Gastrocnemius medialis (tissue), 4 donors: ENCODE measurements at regions not wholly inside any gene's neighbourhood (a gene's known extent, or its start where the extent isn't known, plus 50 kb on each side); places are given as distances from the start of the nearest gene placed in this dataset.
"Not testable (repeated sequence)": the region's sequence is repeated elsewhere in the genome, so short reads cannot be mapped to it uniquely, and the experiment has no call there.

Experiments used
- ATAC-seq, 2 donors: fragments of 150-250 bp; one replicate each; pipeline ENCODE4 v1.9.1; 2016
- DNase-seq, 2 donors: peaks; one replicate each; pipeline ENCODE4 v3.0.0-alpha.2; 2019
- H3K27ac ChIP-seq, 4 donors: fragments of 200-600 bp; sonication (generic); 1 replicate in 1 of 4; 2 replicates in 3 of 4; pipeline ENCODE4 v1.5.1; 2016 to 2018; ENCODE audit warnings: mild to moderate bottlenecking in 2 of 4, moderate library complexity in 1 of 4
- H3K27me3 ChIP-seq, 3 donors: fragments of 200-600 bp; sonication (generic) in 2 of 3; 1 replicate in 1 of 3; 2 replicates in 2 of 3; pipeline versions ENCODE4 v1.5.1 to v1.6.0; 2016 to 2019; ENCODE audit warnings: mild to moderate bottlenecking in 1 of 3, moderate library complexity in 1 of 3
- H3K36me3 ChIP-seq, 2 donors: fragments of 200-600 bp; sonication (generic) in 1 of 2; one replicate each; pipeline ENCODE4 v1.5.1; 2017 to 2018
- H3K4me1 ChIP-seq, 2 donors: fragments of 200-600 bp; sonication (generic) in 1 of 2; one replicate each; pipeline ENCODE4 v1.5.1; 2016 to 2017; ENCODE audit warnings: mild to moderate bottlenecking in 2 of 2
- H3K4me3 ChIP-seq, 4 donors: fragments of 200-600 bp; sonication (generic) in 3 of 4; 1 replicate in 1 of 4; 2 replicates in 3 of 4; pipeline ENCODE4 v1.5.1; 2016 to 2019; ENCODE audit warnings: mild to moderate bottlenecking in 2 of 4
- H3K9me3 ChIP-seq, 3 donors: fragments of 200-600 bp; sonication (generic) in 2 of 3; 1 replicate in 1 of 3; 2 replicates in 2 of 3; pipeline ENCODE4 v1.5.1; 2016 to 2019
- POLR2A ChIP-seq, 2 donors: fragments of 450-650 bp; IDR thresholded peaks; one replicate each; pipeline ENCODE4 v1.6.1; 2017; ENCODE audit warnings: antibody characterized with exemption in 2 of 2, mild to moderate bottlenecking in 2 of 2, moderate library complexity in 2 of 2
- in situ Hi-C, 4 donors: fragments of 200-750 bp; cut with MboI; loops; one replicate each; pipeline versions ENCODE4 v1.15.0 to v1.8.0; 2017; ENCODE audit warnings: low sequenced_read_pairs in 4 of 4
- intact Hi-C: fragments of 100-400 bp; cut with DNase I; formaldehyde crosslinking; loops from one replicate; pipeline ENCODE4 v1.15.1; 2023; ENCODE audit warnings: low total_unique reads
- TF ChIP-seq, protein P1 (sequence below), 5 experiments: fragments of 450-650 bp in 3 of 5; fragments of 200-600 bp in 2 of 5; sonication (generic) in 2 of 5; IDR thresholded peaks in 4 of 5; conservative IDR thresholded peaks in 1 of 5; 1 replicate in 4 of 5; 2 replicates in 1 of 5; pipeline ENCODE4 v1.5.1; 2016 to 2019; ENCODE audit warnings: antibody characterized with exemption in 5 of 5, mild to moderate bottlenecking in 3 of 5, moderate library complexity in 3 of 5

DNA sequence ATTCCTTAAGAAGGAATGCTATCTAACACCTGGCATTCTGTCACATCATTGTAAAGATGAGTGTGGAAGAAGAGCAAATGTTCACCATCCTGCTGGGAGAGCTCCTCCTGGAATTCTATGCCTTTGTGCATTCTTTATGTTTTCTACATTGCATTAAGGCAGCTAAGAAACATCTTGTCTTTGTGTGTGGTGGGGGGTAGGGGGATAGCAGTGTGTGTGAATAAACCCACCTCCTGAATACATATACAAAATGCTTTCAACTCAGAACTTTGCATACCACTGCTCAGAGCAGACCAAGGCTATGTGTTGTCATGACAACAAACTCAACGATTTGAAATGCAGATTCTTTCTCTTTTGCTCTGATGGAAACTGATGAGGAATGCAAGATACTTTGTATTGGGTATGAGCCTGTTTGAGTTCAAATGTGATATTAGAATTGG is 193.6 kb upstream of the KAZN start:
- no peak overlapping the region for H3K27ac ChIP-seq
- intact Hi-C loops (no loop called here), in situ Hi-C loops (no loop called here)
- no peak overlapping the region for H3K4me3 ChIP-seq
- no peaks in the 10 kb centered on the region for H3K9me3 ChIP-seq
- no peaks in the 10 kb centered on the region for H3K27me3 ChIP-seq
- ATAC-seq (no peak), DNase-seq (no peak)
- no peaks in the 10 kb centered on the region for H3K4me1 ChIP-seq
- TF ChIP-seq, protein P1, sequence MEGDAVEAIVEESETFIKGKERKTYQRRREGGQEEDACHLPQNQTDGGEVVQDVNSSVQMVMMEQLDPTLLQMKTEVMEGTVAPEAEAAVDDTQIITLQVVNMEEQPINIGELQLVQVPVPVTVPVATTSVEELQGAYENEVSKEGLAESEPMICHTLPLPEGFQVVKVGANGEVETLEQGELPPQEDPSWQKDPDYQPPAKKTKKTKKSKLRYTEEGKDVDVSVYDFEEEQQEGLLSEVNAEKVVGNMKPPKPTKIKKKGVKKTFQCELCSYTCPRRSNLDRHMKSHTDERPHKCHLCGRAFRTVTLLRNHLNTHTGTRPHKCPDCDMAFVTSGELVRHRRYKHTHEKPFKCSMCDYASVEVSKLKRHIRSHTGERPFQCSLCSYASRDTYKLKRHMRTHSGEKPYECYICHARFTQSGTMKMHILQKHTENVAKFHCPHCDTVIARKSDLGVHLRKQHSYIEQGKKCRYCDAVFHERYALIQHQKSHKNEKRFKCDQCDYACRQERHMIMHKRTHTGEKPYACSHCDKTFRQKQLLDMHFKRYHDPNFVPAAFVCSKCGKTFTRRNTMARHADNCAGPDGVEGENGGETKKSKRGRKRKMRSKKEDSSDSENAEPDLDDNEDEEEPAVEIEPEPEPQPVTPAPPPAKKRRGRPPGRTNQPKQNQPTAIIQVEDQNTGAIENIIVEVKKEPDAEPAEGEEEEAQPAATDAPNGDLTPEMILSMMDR (IDR thresholded peaks at IDR 0.05 in 4 of 5, conservative IDR thresholded peaks at IDR 0.05 in 1 of 5) = no peak
- no peak for TF ChIP-seq POLR2A (IDR thresholded peaks at IDR 0.05)
- no peaks in the 10 kb centered on the region for H3K36me3 ChIP-seq

DNA sequence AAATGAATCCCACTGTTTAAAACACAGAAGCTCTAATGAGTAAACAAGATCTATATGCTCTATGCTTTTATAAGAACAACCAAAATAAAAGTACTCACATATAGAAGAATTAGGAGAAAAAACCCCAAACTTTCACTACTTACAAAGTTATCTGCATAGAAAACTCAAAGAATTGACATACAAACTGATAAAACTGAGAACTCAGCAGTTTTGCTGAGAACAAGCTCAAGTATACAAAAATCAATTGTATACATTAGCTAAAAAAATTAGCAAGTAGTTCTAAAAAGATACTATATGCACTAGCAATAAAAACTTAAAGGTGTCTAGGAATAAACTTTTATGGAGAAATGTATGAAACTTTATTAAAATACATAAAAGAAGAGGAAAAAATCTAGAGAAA is 186.2 kb upstream of the KAZN start:
- Histone ChIP-seq H3K4me3 (no peak overlapping the region), H3K27me3 (no peaks in the 10 kb centered on the region), H3K27ac (no peak overlapping the region), H3K9me3 (no peaks in the 10 kb centered on the region), H3K4me1 (no peaks in the 10 kb centered on the region), H3K36me3 (no peaks in the 10 kb centered on the region)
- no peak for TF ChIP-seq POLR2A (IDR thresholded peaks at IDR 0.05)
- TF ChIP-seq, protein P1 (IDR thresholded peaks at IDR 0.05 in 4 of 5, conservative IDR thresholded peaks at IDR 0.05 in 1 of 5) = no peak
- in situ Hi-C loops (no loop called here), intact Hi-C loops (no loop called here)
- no peak for ATAC-seq
- DNase-seq = no peak

DNA sequence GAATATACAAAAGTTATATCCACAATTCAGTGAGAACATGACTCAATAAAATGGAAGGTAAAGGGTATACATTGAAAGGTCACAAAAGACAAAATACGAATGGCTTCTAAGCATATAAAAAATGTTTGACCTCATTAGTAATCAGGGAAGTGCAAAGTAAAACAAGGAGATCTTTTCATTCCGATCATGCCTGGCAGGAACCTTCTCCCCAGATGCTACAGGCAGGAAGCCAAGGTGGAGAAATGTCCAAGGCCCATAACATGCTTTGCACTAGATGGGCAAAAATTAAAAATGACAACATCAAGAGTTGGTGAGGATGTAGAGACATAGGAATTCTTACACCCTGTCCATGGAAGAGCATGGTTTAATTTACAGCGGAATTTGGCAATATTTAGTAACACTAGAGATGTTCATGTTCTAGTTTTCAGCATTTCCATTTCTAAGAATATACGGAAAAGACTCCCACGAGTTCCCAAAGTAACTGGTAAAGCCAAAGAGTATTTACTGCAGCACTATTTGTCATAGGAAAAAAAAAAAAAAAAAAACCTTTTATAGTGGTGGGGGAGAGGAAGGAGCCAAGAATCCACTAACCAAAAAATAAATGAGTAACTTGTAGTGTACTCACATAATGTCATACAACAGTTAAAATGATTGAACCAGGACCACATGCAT is 184.5 kb upstream of the KAZN start:
- intact Hi-C loops (no loop called here), in situ Hi-C loops (no loop called here)
- Histone ChIP-seq H3K9me3 (no peaks in the 10 kb centered on the region), H3K4me1 (no peaks in the 10 kb centered on the region), H3K27me3 (no peaks in the 10 kb centered on the region), H3K36me3 (no peaks in the 10 kb centered on the region), H3K27ac (no peak overlapping the region), H3K4me3 (no peak overlapping the region)
- ATAC-seq (no peak), DNase-seq (no peak)
- TF ChIP-seq, protein P1 (IDR thresholded peaks at IDR 0.05 in 4 of 5, conservative IDR thresholded peaks at IDR 0.05 in 1 of 5) = no peak
- TF ChIP-seq POLR2A (IDR thresholded peaks at IDR 0.05) = no peak

DNA sequence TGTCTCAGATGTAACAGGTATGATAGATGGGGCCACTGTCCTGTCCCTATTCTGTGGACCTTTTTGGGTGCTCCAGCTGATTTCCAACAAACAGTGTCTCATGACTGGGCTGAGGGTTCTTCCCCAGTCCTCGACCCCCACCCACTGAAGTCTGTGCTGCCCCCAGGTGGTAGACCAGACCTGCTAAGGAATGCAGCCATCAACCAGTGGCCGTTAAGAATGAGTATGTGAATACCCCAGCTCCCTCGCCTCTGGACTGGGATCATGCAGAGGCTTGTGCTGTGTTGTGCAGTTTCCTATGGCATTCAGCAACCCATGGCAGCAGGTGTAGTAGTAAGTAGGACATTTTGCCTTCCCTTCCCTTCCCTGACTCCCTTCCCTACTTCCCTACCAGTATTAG is 183.1 kb upstream of the KAZN start:
- no peaks in the 10 kb centered on the region for H3K4me1 ChIP-seq
- in situ Hi-C loops (no loop called here), intact Hi-C loops (no loop called here)
- H3K27me3 ChIP-seq = no peaks in the 10 kb centered on the region
- H3K9me3 ChIP-seq = no peaks in the 10 kb centered on the region
- H3K4me3 ChIP-seq = no peak overlapping the region
- ATAC-seq = no peak
- TF ChIP-seq, protein P1 (IDR thresholded peaks at IDR 0.05 in 4 of 5, conservative IDR thresholded peaks at IDR 0.05 in 1 of 5) = no peak
- no peak overlapping the region for H3K27ac ChIP-seq
- DNase-seq = no peak
- H3K36me3 ChIP-seq = no peaks in the 10 kb centered on the region

DNA sequence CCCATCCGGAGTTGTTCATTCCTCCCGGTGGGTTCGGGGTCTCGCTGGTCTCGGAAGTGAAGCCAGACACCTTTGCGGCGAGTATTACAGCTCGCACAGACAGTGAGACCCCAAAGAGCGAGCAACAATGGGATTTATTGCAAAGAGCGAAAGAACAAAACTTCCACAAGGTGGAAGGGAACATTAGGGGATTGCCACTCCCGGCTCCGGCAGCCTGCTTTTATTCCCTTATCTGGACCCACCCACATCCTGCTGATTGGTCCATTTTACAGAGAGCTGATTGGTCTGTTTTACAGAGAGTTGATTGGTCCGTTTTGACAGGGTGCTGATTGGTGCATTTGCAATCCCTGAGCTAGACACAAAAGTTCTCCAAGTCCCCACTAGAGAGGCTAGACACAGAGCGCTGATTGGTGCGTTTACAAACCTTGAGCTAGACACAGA is 178.7 kb upstream of the KAZN start:
- H3K27ac ChIP-seq, H3K27me3 ChIP-seq, H3K4me1 ChIP-seq, H3K9me3 ChIP-seq, intact Hi-C loops, in situ Hi-C loops, DNase-seq, H3K4me3 ChIP-seq, H3K36me3 ChIP-seq, ATAC-seq: not testable (repeated sequence)
